GM20000 (cell line): ENCODE measurements at regions not wholly inside any gene's neighbourhood (a gene's known extent, or its start where the extent isn't known, plus 50 kb on each side); places are given as distances from the start of the nearest gene placed in this dataset.

ENCODE experiments used
- DNase-seq: peaks from one replicate; pipeline ENCODE4 v3.0.0; 2012; ENCODE audit warnings: low spot score
- CTCF ChIP-seq: IDR thresholded peaks from 2 replicates; pipeline ENCODE4 v1.5.1; 2012; ENCODE audit warnings: mild to moderate bottlenecking, control low read depth; ENCODE audit errors: extremely low read depth, missing control alignments

GRCh38 chr5:2802693-2803365 lies 51.4 kb upstream of the IRX2 start:
- TF ChIP-seq CTCF: no peak
- DNase-seq: no peak

GRCh38 chr5:2801577-2802525 lies 50.4 kb upstream of the IRX2 start:
- no peak for DNase-seq
- no peak for TF ChIP-seq CTCF
